H1 (cell line): ENCODE measurements at regions not wholly inside any gene's neighbourhood (a gene's known extent, or its start where the extent isn't known, plus 50 kb on each side); places are given as distances from the start of the nearest gene placed in this dataset.

ENCODE experiments used
- ATF3 ChIP-seq: IDR thresholded peaks from 2 replicates; pipeline ENCODE4 v1.6.1; 2011; ENCODE audit warnings: low read depth, mild to moderate bottlenecking, low read length; ENCODE audit not compliant: insufficient read depth
- BCL11A ChIP-seq, 2 experiments: IDR thresholded peaks; one replicate each; pipeline ENCODE4 v1.6.1; 2011; ENCODE audit warnings: low read depth in 2 of 2, low read length in 2 of 2, mild to moderate bottlenecking in 2 of 2
- BRCA1 ChIP-seq: IDR thresholded peaks from 2 replicates; pipeline ENCODE4 v1.6.1; 2012; ENCODE audit warnings: low read depth, low read length, improper control_type of control experiment
- HDAC6 ChIP-seq: IDR thresholded peaks from one replicate; pipeline ENCODE4 v1.7.1; 2012; ENCODE audit warnings: low read depth, mild to moderate bottlenecking, inconsistent platforms, low read length, moderate library complexity
- POLR2AphosphoS5 ChIP-seq: IDR thresholded peaks from 2 replicates; pipeline ENCODE4 v1.6.1; 2011; ENCODE audit warnings: low read depth, low read length
- POU5F1 ChIP-seq: IDR thresholded peaks from 2 replicates; pipeline ENCODE4 v1.6.1; 2011; ENCODE audit warnings: low read depth, mild to moderate bottlenecking, low read length, moderate library complexity
- SP4 ChIP-seq: IDR thresholded peaks from 2 replicates; pipeline ENCODE4 v1.6.1; 2012; ENCODE audit warnings: low read length, inconsistent platforms
- ZNF274 ChIP-seq: IDR thresholded peaks from 2 replicates; pipeline ENCODE4 v1.7.0; 2012; ENCODE audit warnings: low read length, borderline replicate concordance; ENCODE audit errors: extremely low read depth

- no peak for TF ChIP-seq BCL11A (IDR thresholded peaks at IDR 0.05; ENCODE audit: low read depth in 2 of 2, low read length in 2 of 2)
- no peak for TF ChIP-seq POLR2AphosphoS5
- TF ChIP-seq POU5F1, result no peak
- TF ChIP-seq ZNF274, result no peak
- no peak for TF ChIP-seq HDAC6
- no peak for TF ChIP-seq ATF3
- no peak for TF ChIP-seq BRCA1
- TF ChIP-seq SP4, result no peak
Observed at GRCh38 chr18:53745986-53746385, 478.5 kb downstream of the MBD2 start (continued).
